ENCODE measurements at regions not wholly inside any gene's neighbourhood (a gene's known extent, or its start where the extent isn't known, plus 50 kb on each side); places are given as distances from the start of the nearest gene placed in this dataset.

DNA sequence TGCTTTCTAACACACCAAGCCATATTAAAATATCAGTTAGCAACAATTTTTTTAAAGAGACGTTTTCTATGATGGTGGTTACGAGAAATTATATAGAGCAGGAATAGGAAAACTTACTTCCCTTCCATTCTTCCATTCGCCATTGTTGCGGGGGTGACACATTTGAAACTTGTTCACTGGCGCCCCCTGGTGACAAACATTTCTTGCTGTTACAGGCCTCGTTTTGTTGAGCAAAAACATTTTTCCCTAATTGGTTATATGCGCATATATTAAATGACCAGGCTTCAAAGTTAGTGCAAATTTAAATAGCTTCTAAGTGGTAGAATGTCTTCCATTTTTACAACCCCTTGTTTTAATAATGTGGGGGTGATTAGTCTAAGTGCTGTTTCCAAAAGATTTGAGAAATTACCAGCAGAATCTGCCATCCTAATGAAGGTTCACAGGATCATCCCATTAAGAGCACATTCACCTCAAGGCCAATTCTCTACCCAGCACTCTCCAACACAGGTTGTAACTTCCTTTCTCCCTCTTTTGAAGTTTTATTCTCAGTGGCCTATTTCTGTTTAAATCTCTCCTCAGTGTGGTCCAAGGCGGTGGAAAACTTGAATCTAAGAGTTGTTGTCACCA, 1124.7 kb downstream of the FLRT2 start:
- TF ChIP-seq POLR2AphosphoS5 (IDR thresholded peaks at IDR 0.05; ENCODE audit: low read depth), result no peak
- TF ChIP-seq, protein P1, sequence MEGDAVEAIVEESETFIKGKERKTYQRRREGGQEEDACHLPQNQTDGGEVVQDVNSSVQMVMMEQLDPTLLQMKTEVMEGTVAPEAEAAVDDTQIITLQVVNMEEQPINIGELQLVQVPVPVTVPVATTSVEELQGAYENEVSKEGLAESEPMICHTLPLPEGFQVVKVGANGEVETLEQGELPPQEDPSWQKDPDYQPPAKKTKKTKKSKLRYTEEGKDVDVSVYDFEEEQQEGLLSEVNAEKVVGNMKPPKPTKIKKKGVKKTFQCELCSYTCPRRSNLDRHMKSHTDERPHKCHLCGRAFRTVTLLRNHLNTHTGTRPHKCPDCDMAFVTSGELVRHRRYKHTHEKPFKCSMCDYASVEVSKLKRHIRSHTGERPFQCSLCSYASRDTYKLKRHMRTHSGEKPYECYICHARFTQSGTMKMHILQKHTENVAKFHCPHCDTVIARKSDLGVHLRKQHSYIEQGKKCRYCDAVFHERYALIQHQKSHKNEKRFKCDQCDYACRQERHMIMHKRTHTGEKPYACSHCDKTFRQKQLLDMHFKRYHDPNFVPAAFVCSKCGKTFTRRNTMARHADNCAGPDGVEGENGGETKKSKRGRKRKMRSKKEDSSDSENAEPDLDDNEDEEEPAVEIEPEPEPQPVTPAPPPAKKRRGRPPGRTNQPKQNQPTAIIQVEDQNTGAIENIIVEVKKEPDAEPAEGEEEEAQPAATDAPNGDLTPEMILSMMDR (conservative IDR thresholded peaks at IDR 0.05; ENCODE audit: low read depth in 2 of 2), result peak; percentile 79 to 90
- TF ChIP-seq EZH2 (IDR thresholded peaks at IDR 0.05; ENCODE audit: low read depth, unreplicated experiment), result no peak
- TF ChIP-seq EZH2phosphoT487 (IDR thresholded peaks at IDR 0.05; ENCODE audit: unreplicated experiment), result no peak
- 0 out of 2 replicates have a peak, but pooled peaks have one; percentile 19 for TF ChIP-seq CREB1 (CRISPR knock-in tag; IDR thresholded peaks at IDR 0.05; ENCODE audit: low read depth)
- no peak for TF ChIP-seq NANOG (IDR thresholded peaks at IDR 0.05; ENCODE audit: borderline replicate concordance)

Measured in GM23338 (cell line).